OCI-LY1 (cell line): ENCODE measurements at regions not wholly inside any gene's neighbourhood (a gene's known extent, or its start where the extent isn't known, plus 50 kb on each side); places are given as distances from the start of the nearest gene placed in this dataset.

Experiments used
- H2AFZ ChIP-seq: fragments of 200-600 bp; sonication (generic), shearing (Covaris generic); 2 replicates; pipeline ENCODE4 v1.6.0; 2014; ENCODE audit warnings: antibody characterized with exemption, mild to moderate bottlenecking, low read length
- H3F3A ChIP-seq: fragments of 200-600 bp; sonication (generic), shearing (Covaris generic); 2 replicates; pipeline ENCODE4 v1.6.0; 2014; ENCODE audit warnings: mild to moderate bottlenecking, antibody characterized with exemption, low read length, moderate library complexity; ENCODE audit not compliant: insufficient read depth
- H3K27ac ChIP-seq: fragments of 200-600 bp; sonication (generic); 2 replicates; pipeline ENCODE4 v1.5.1; 2014; ENCODE audit warnings: low read length, mixed run types, mild to moderate bottlenecking, low read depth; ENCODE audit not compliant: poor library complexity, severe bottlenecking
- H3K27me3 ChIP-seq: fragments of 200-600 bp; sonication (generic); 2 replicates; pipeline ENCODE4 v1.6.0; 2014; ENCODE audit warnings: antibody characterized with exemption, mild to moderate bottlenecking, low read length, moderate library complexity; ENCODE audit not compliant: insufficient read depth
- H3K36me3 ChIP-seq: fragments of 200-600 bp; sonication (generic); 2 replicates; pipeline ENCODE4 v1.6.1; 2014; ENCODE audit warnings: mild to moderate bottlenecking, antibody characterized with exemption, low read length, moderate library complexity, mixed read lengths; ENCODE audit not compliant: insufficient read depth
- H3K4me1 ChIP-seq: fragments of 200-600 bp; sonication (generic); 2 replicates; pipeline ENCODE4 v1.5.1; 2014; ENCODE audit warnings: mild to moderate bottlenecking, low read length, moderate library complexity; ENCODE audit not compliant: insufficient read depth, severe bottlenecking
- H3K4me2 ChIP-seq: fragments of 200-600 bp; sonication (generic), shearing (Covaris generic); 2 replicates; pipeline ENCODE4 v1.6.1; 2014; ENCODE audit warnings: low read length
- H3K4me3 ChIP-seq: fragments of 200-600 bp; sonication (generic); 2 replicates; pipeline ENCODE4 v1.5.1; 2014; ENCODE audit warnings: low read length, low read depth, mild to moderate bottlenecking, mixed read lengths; ENCODE audit not compliant: poor library complexity, severe bottlenecking
- H3K79me2 ChIP-seq: fragments of 200-600 bp; shearing (Covaris generic); 2 replicates; pipeline ENCODE4 v1.6.1; 2016; ENCODE audit warnings: mixed run types, low read length, mixed read lengths; ENCODE audit not compliant: insufficient read depth
- H3K9ac ChIP-seq: fragments of 200-600 bp; sonication (generic), shearing (Covaris generic); 2 replicates; pipeline ENCODE4 v1.6.1; 2014; ENCODE audit warnings: mild to moderate bottlenecking, low read length, mixed read lengths
- H3K9me2 ChIP-seq: fragments of 200-600 bp; sonication (generic), shearing (Covaris generic); 2 replicates; pipeline ENCODE4 v1.6.1; 2014; ENCODE audit warnings: low read depth, mild to moderate bottlenecking, low read length, mixed read lengths
- H3K9me3 ChIP-seq: fragments of 200-600 bp; shearing (Covaris generic); 2 replicates; pipeline ENCODE4 v1.6.1; 2014; ENCODE audit warnings: low read length, mixed read lengths
- H4K20me1 ChIP-seq: fragments of 200-600 bp; sonication (generic), shearing (Covaris generic); 2 replicates; pipeline ENCODE4 v1.6.0; 2016; ENCODE audit warnings: mild to moderate bottlenecking, low read length; ENCODE audit not compliant: insufficient read depth
- CTCF ChIP-seq: fragments of 200-600 bp; sonication (generic), shearing (Covaris generic); IDR thresholded peaks from 2 replicates; pipeline ENCODE4 v1.5.1; 2017; ENCODE audit warnings: mild to moderate bottlenecking, antibody characterized with exemption, low read length, moderate library complexity, mixed read lengths
- EZH2 ChIP-seq: fragments of 200-600 bp; sonication (generic), shearing (Covaris generic); IDR thresholded peaks from 2 replicates; pipeline ENCODE4 v1.8.0; 2017; ENCODE audit warnings: borderline replicate concordance, mixed run types, mild to moderate bottlenecking, antibody characterized with exemption, low read length, moderate library complexity, mixed read lengths

DNA sequence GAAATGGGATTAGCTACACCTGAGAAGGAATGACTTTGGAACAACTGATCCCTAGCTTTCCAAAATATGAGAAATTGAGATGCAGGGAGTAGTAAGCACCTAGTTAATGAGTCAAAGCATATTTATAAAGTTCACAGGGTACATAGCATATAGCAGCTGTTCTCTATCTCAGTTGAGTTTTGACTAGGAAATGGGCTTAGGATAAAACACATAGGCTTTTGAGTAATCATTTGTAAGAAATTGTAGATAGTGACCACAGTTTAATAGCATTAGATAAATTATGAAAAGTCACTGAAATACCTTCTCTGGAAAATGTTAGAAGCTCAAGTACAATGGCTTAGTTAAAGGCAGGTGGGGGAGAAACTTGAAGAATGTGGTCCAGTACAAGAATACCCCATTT is 444.7 kb upstream of the TNP1 start:
- Histone ChIP-seq H3F3A (no peaks in the 10 kb centered on the region), H4K20me1 (no peaks in the 10 kb centered on the region), H3K27ac (no peak overlapping the region), H3K36me3 (no peaks in the 10 kb centered on the region), H2AFZ (no peak overlapping the region), H3K9ac (no peak overlapping the region), H3K27me3 (no peaks in the 10 kb centered on the region), H3K79me2 (no peaks in the 10 kb centered on the region), H3K4me3 (no peak overlapping the region), H3K9me2 (no peaks in the 10 kb centered on the region), H3K4me1 (no peaks in the 10 kb centered on the region), H3K4me2 (no peak overlapping the region), H3K9me3 (no peaks in the 10 kb centered on the region)
- no peak for TF ChIP-seq CTCF
- no peak for TF ChIP-seq EZH2

DNA sequence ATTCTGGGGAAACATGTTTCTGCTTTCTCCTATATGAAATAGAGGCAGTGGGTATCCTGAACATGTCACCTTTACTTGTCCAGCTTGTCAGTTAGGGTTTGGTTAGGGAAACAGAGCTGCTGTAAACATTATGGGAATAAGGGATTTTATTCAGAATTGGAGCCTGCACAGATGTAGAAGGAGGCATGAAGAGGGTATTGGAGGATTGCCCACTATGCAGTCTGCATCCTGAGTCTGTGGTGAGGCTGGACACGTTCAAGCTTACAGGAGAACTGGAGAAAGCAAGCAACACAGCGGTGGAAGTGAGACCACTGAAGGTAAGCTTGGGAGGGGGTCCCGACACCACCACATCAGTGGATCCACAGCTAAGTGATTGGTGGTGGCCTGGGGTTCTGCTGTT is 443.0 kb upstream of the TNP1 start:
- Histone ChIP-seq H3K36me3 (no peaks in the 10 kb centered on the region), H3K9ac (no peak overlapping the region), H3F3A (no peaks in the 10 kb centered on the region), H3K4me1 (no peaks in the 10 kb centered on the region), H3K4me3 (no peak overlapping the region), H3K9me3 (no peaks in the 10 kb centered on the region), H3K27ac (no peak overlapping the region), H3K79me2 (no peaks in the 10 kb centered on the region), H3K9me2 (no peaks in the 10 kb centered on the region), H4K20me1 (no peaks in the 10 kb centered on the region), H2AFZ (no peak overlapping the region), H3K27me3 (no peaks in the 10 kb centered on the region), H3K4me2 (no peak overlapping the region)
- no peak for TF ChIP-seq EZH2
- TF ChIP-seq CTCF: no peak

- H3K27me3 ChIP-seq: no peaks in the 10 kb centered on the region
- no peak overlapping the region for H3K9ac ChIP-seq
- no peak overlapping the region for H2AFZ ChIP-seq
- no peaks in the 10 kb centered on the region for H3K36me3 ChIP-seq
- H3K4me2 ChIP-seq: no peak overlapping the region
- TF ChIP-seq CTCF (no peak), EZH2 (no peak)
- no peaks in the 10 kb centered on the region for H3K79me2 ChIP-seq
- no peak overlapping the region for H3K27ac ChIP-seq
- no peaks in the 10 kb centered on the region for H3K9me2 ChIP-seq
- no peak overlapping the region for H3K4me3 ChIP-seq
- H3K9me3 ChIP-seq: no peaks in the 10 kb centered on the region
- H3K4me1 ChIP-seq: no peaks in the 10 kb centered on the region
- no peaks in the 10 kb centered on the region for H4K20me1 ChIP-seq
- no peaks in the 10 kb centered on the region for H3F3A ChIP-seq
Observed at GRCh38 chr2:217301142-217301925, 441.5 kb upstream of the TNP1 start.
